CD4-positive, alpha-beta T cell treated with Interleukin-6 for 4 hours (primary cell): ENCODE measurements at regions not wholly inside any gene's neighbourhood (a gene's known extent, or its start where the extent isn't known, plus 50 kb on each side); places are given as distances from the start of the nearest gene placed in this dataset.
A peak's percentile ranks its signal among the peaks of the same experiment; 100 is the strongest.

ENCODE experiments used
- DNase-seq: peaks from one replicate; pipeline ENCODE4 v3.0.0-alpha.2; 2020; ENCODE audit warnings: mixed read lengths

- no peak for DNase-seq
Measured at GRCh38 chr2:126515471-126515870, 140.5 kb upstream of the GYPC start.

GRCh38 chr2:126518196-126518595 lies 137.8 kb upstream of the GYPC start:
- DNase-seq: no peak

- peak; percentile 82 for DNase-seq
Measured at GRCh38 chr2:126527836-126528490, 128.0 kb upstream of the GYPC start.

DNA sequence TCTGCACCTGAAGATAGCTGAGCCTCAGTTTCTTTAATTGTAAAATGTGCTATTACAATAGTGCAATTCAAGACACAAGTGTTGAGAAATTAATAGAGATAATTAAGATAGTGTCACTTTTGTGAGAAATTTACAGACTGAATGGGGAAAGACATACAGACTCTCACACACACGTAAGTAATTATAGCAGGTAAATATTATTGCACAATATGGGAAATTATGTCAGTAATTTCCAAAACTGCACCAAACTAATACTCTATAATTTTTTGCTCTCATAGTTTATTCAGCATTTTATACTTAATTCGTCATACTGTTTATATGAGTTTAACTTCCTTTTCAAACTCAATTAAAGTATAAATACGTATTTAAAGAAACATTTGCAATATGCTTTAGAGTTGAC lies 124.9 kb upstream of the GYPC start:
- DNase-seq: no peak

DNA sequence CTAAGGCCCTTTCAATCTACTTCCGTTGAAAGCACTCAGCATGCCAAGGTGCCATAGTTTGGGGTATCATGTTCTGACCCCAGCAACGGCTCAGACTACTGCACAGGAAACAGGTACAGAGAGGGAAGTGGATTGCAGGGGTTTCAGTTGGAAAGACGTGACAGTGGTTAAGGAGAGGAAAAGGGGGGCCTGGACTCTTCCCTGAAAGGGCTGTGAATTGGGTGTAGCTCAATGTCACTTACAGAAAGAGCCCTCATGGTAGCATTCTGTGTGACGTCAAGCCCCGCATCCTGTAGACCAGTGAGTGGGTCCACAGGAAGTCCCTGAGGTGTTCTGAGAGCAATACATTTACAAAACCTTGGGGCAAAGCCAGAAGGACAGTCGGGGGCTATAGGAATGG lies 121.5 kb upstream of the GYPC start:
- DNase-seq: no peak

- DNase-seq: no peak
Measured at GRCh38 chr2:126535408-126535807, 120.5 kb upstream of the GYPC start.

DNA sequence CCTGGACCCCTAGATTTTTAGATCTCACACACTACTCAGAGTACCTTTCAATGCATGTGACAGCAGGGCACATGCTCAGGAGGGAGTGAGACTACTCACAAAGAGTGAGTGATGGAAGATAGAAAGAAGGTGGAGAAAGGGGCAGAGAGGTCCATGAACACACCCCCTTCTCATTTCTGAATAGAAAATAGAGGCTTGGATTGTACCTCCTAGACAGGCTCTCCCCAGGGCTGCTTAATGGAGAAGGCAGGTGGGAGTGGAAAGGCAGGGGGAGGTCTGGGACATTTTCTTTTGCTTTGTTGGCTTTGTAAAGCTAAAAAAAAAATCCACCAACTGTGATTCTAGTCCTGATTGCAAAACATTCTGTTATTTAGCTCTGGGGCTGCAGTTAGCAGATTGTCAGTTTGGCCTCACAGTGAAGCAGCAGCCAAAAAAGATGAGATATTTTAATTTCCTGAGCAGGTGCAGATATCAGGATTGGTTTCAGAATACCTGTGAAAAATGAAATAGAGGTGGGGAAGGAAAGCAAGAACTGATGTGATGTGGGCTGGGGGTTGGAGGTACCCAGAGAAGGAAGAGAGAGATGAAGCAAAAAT lies 119.3 kb upstream of the GYPC start:
- no peak for DNase-seq

DNA sequence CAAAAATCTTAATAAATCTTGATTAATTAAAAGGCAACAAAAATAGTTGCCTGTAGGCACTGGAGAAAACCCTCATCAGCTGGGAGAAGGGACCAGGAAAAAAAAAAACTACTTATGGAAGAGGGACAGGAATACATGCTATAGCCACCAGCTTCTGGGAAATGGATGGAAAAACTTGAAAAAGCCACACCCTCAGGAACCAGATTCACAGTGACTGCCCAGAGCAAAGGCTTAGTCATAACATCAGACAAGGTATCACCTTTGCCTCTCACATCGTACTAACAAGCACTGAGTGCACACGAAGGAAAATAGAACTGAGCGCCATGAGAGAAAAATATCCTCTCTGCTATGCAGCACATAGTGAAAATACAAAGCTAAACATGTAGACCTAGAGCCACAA lies 116.9 kb upstream of the GYPC start:
- no peak for DNase-seq

DNA sequence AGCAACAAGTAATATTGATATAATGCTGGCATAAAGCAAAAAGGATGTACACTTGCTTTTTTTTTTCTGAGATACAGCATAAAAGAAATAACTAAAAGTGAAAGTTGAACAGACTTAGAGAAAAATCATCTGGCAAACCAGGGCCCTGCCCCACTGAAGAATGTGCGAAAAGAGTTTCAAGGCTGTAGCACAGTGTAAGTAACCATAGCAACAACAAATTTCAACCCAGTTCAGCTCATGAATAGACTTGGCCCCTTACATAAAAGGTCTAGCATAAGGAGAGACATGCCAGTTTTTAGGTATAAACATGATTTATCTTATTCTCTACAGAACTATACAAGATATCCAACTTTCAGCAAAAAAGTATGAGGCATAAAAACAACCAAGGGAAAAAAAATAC lies 113.7 kb upstream of the GYPC start:
- no peak for DNase-seq

- DNase-seq: no peak
Measured at GRCh38 chr2:126543081-126543480, 112.9 kb upstream of the GYPC start.

DNA sequence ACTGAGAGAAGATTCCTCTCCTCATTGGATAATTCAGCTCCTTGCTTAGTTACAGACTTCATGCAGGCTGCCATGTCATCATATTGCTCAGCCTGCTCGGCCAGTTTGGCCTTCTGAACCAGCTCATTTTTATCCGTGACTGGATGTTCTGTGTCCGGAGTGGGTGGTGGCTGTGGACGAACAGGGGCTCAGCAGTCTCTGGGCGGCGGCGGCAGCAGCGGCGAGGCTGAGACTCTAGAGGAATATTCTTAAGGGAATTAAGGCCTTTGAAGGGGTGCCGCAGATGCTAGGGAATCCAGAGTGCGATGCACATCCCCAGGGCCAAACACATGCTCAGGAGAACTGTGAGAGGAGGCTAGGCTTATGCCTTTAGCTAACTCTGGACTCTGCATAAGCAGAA lies 97.9 kb upstream of the GYPC start:
- no peak for DNase-seq

- DNase-seq: no peak
Measured at GRCh38 chr2:126568734-126569133, 87.2 kb upstream of the GYPC start.

DNA sequence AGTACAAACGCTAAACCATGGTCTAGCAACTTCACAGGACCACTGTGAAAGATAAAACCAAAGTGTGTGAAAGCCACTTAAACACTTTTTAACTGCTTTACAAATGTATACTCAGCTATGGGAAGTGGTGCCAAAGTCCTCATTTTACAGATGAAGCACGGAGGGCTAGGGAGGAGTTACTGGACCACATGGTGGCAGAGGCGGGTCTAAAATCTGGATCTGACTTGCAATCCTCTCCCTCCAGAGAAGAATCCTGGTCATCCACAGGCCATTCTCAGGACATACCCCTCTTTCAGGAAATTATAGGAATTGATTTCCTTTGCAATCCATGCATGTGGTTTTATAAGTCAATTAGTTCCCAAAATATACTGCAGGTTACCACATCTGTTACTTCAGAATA lies 84.6 kb upstream of the GYPC start:
- DNase-seq: no peak

DNA sequence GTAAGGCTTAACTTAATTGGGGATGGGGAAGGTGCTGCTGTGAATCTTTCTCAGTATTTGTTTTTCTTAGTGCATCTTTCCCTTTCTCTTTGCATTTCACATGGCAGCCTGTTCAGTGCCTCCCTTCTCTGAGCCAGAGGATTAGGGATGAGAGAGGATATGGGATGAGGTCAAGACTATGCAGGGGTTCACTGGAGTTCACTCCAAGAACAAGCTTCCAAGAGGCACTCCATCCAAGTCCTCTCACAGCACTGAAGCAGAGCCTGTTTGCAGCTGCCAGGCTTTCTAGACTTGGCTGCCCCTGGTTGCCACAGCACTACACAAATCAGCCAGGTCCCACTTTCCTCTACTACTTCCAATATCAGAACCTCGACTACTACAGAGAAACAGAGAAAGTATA lies 80.3 kb upstream of the GYPC start:
- DNase-seq: no peak

- DNase-seq: no peak
Measured at GRCh38 chr2:126579868-126580267, 76.1 kb upstream of the GYPC start.

DNA sequence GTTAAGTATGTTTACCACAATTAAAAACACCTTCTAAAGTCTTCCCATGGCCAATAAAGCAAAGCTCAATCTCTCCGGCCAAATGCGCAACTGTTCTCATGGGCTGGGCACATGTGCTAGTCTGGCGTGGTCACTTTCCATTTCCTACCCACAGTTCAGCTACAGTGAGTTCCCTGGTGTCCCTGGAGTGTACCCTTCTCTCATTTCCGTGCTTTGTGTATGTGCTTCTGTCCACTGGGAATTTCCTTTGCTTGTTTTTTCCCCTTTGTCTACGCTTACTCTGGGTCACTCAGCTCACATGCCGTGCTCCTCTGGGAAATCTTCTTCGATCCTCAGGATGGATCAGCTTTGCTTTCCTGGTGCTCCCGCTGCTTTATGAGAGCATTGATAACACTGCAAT lies 69.6 kb upstream of the GYPC start:
- no peak for DNase-seq

- DNase-seq: no peak
Measured at GRCh38 chr2:126599062-126599461, 56.9 kb upstream of the GYPC start.

DNA sequence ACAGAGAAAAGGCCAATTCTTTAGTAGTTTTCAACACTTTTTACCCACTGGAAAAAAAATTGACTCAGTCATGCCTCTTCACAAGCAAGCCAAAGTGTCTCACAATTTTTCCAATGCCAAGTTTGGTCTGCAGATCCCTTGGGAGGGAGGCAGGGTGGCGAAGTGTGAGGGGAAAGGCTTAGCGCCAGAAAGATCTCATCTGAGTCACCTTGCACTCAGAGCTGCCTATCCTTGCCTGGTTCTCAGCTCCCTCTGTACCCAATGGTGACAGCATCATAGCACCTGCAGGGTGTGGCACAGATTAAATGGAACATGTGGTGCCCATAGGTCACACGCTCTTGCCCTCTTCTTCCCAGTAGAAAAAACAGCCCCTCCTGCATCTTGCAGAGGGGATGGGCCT lies 55.2 kb upstream of the GYPC start:
- no peak for DNase-seq

GRCh38 chr2:126602334-126602733 lies 53.6 kb upstream of the GYPC start:
- no peak for DNase-seq
